IMR-90 (cell line): ENCODE measurements at regions not wholly inside any gene's neighbourhood (a gene's known extent, or its start where the extent isn't known, plus 50 kb on each side); places are given as distances from the start of the nearest gene placed in this dataset.

Source experiments
- ATAC-seq: fragments of 200-7000 bp; cut with Tn5 transposase; 2 replicates; pipeline ENCODE4 v1.9.1; 2020; ENCODE audit warnings: low read depth, mild to moderate bottlenecking, moderate library complexity
- BruUV-seq: library from RNA; stranded (reverse); fragments of 400-500 nt; replicated peaks from 2 replicates; lab custom pipeline; 2021; lab: Mats Ljungman, UMichigan
- CTCF ChIA-PET: fragments of 300-600 bp; formaldehyde crosslinking; extraction: SDS; loops from one replicate; lab custom pipeline; 2021; ENCODE audit warnings: antibody characterized with exemption; lab: Yijun Ruan, JAX
- POLR2A ChIA-PET: fragments of 300-600 bp; sonication (Branson Sonifier 250); formaldehyde crosslinking; loops from one replicate; lab custom pipeline; 2022; ENCODE audit warnings: antibody characterized with exemption; ENCODE audit not compliant: unreplicated experiment; lab: Charles Lee
- DNase-seq: peaks from one replicate; pipeline ENCODE4 v3.0.0; 2013
- H2AFZ ChIP-seq: replicated peaks from 2 replicates; pipeline ENCODE3; 2013; ENCODE audit warnings: low read length, mild to moderate bottlenecking; ENCODE audit not compliant: poor library complexity
- H2AK5ac ChIP-seq: 2 replicates; pipeline ENCODE4 v1.6.1; 2013; ENCODE audit warnings: low read depth, low read length, inconsistent platforms
- H2AK9ac ChIP-seq: replicated peaks from 2 replicates; pipeline ENCODE3; 2013; ENCODE audit warnings: mild to moderate bottlenecking, low read depth, low read length, moderate library complexity; ENCODE audit not compliant: poor library complexity
- H2BK120ac ChIP-seq: 2 replicates; pipeline ENCODE4 v1.6.1; 2013; ENCODE audit warnings: low read depth, low read length, inconsistent platforms
- H2BK15ac ChIP-seq: 3 replicates; pipeline ENCODE4 v1.6.1; 2013; ENCODE audit warnings: low read depth, low read length, inconsistent platforms
- H2BK20ac ChIP-seq: 2 replicates; pipeline ENCODE4 v1.6.1; 2013; ENCODE audit warnings: low read depth, mild to moderate bottlenecking, inconsistent platforms, low read length, moderate library complexity
- H2BK5ac ChIP-seq: 2 replicates; pipeline ENCODE4 v1.6.1; 2013; ENCODE audit warnings: mild to moderate bottlenecking, low read depth, low read length, inconsistent platforms; ENCODE audit not compliant: poor library complexity, severe bottlenecking
- H3K14ac ChIP-seq: replicated peaks from 2 replicates; pipeline ENCODE4 v1.6.1; 2013; ENCODE audit warnings: low read depth, low read length, inconsistent platforms
- H3K18ac ChIP-seq: 2 replicates; pipeline ENCODE4 v1.6.1; 2013; ENCODE audit warnings: low read depth, low read length, control low read depth
- H3K23ac ChIP-seq: 2 replicates; pipeline ENCODE4 v1.6.1; 2013; ENCODE audit warnings: low read depth, low read length, inconsistent platforms
- H3K27ac ChIP-seq: 2 replicates; pipeline ENCODE4 v1.5.1; 2013; ENCODE audit warnings: mild to moderate bottlenecking, control low read depth, low read length; ENCODE audit not compliant: insufficient read depth
- H3K27me3 ChIP-seq: 2 replicates; pipeline ENCODE4 v1.6.1; 2013; ENCODE audit warnings: low read length; ENCODE audit not compliant: control insufficient read depth, insufficient read depth
- H3K36me3 ChIP-seq: 2 replicates; pipeline ENCODE4 v1.6.1; 2013; ENCODE audit warnings: low read length, mixed read lengths; ENCODE audit not compliant: control insufficient read depth, insufficient read depth
- H3K4ac ChIP-seq: 2 replicates; pipeline ENCODE4 v1.6.1; 2013; ENCODE audit warnings: low read depth, low read length, inconsistent platforms
- H3K4me1 ChIP-seq: 2 replicates; pipeline ENCODE4 v1.6.1; 2013; ENCODE audit warnings: low read length, mixed read lengths; ENCODE audit not compliant: control insufficient read depth, insufficient read depth
- H3K4me2 ChIP-seq: 2 replicates; pipeline ENCODE4 v1.6.1; 2013; ENCODE audit warnings: low read depth, mild to moderate bottlenecking, control low read depth, low read length, moderate library complexity
- H3K4me3 ChIP-seq: 2 replicates; pipeline ENCODE4 v1.5.1; 2013; ENCODE audit warnings: low read depth, mild to moderate bottlenecking, control low read depth, low read length, moderate library complexity; ENCODE audit not compliant: insufficient read depth
- H3K56ac ChIP-seq: 2 replicates; pipeline ENCODE4 v1.6.1; 2013; ENCODE audit warnings: low read length, inconsistent platforms; ENCODE audit not compliant: insufficient read depth; ENCODE audit errors: extremely low read depth
- H3K79me1 ChIP-seq, 2 experiments: 2 replicates each; pipeline ENCODE4 v1.6.1; 2013; ENCODE audit warnings: low read length in 2 of 2, inconsistent platforms in 1 of 2, low read depth in 1 of 2
- H3K9ac ChIP-seq: 2 replicates; pipeline ENCODE4 v1.6.1; 2013; ENCODE audit warnings: low read depth, low read length, control low read depth
- H3K9me1 ChIP-seq: 2 replicates; pipeline ENCODE4 v1.6.1; 2013; ENCODE audit warnings: low read length, inconsistent platforms; ENCODE audit not compliant: insufficient read depth
- H3K9me3 ChIP-seq: 2 replicates; pipeline ENCODE4 v1.6.1; 2013; ENCODE audit warnings: low read length; ENCODE audit not compliant: control insufficient read depth, insufficient read depth
- H4K20me1 ChIP-seq: 2 replicates; pipeline ENCODE4 v1.6.1; 2013; ENCODE audit warnings: low read length, inconsistent platforms; ENCODE audit not compliant: insufficient read depth
- H4K5ac ChIP-seq: 2 replicates; pipeline ENCODE4 v1.6.1; 2013; ENCODE audit warnings: mild to moderate bottlenecking, low read depth, low read length, control low read depth
- H4K8ac ChIP-seq, 2 experiments: 2 replicates each; pipeline ENCODE4 v1.6.1; 2013; ENCODE audit warnings: low read depth in 2 of 2, low read length in 2 of 2, control low read depth in 1 of 2, inconsistent platforms in 1 of 2
- H4K91ac ChIP-seq: 2 replicates; pipeline ENCODE4 v1.6.1; 2013; ENCODE audit warnings: low read depth, low read length, inconsistent platforms; ENCODE audit not compliant: insufficient read depth
- BHLHE40 ChIP-seq: fragments of 150-350 bp; IDR thresholded peaks from 2 replicates; pipeline ENCODE4 v1.6.1; 2016; ENCODE audit warnings: mild to moderate bottlenecking, low read depth, low read length
- CEBPB ChIP-seq: IDR thresholded peaks from 2 replicates; pipeline ENCODE4 v1.6.1; 2012; ENCODE audit warnings: low read depth, low read length, improper control_type of control experiment
- FOS ChIP-seq: fragments of 150-350 bp; IDR thresholded peaks from 2 replicates; pipeline ENCODE4 v1.6.1; 2016; ENCODE audit warnings: low read depth, low read length
- MAFK ChIP-seq: IDR thresholded peaks from 2 replicates; pipeline ENCODE4 v1.6.1; 2012; ENCODE audit warnings: low read depth, low read length, improper control_type of control experiment
- MAZ ChIP-seq: IDR thresholded peaks from 2 replicates; pipeline ENCODE4 v1.6.1; 2012; ENCODE audit warnings: low read depth, mild to moderate bottlenecking, low read length, improper control_type of control experiment, moderate library complexity, borderline replicate concordance
- MXI1 ChIP-seq: IDR thresholded peaks from 2 replicates; pipeline ENCODE4 v1.6.1; 2012; ENCODE audit warnings: low read depth, mild to moderate bottlenecking, low read length, moderate library complexity, borderline replicate concordance
- NFE2L2 ChIP-seq: fragments of 150-350 bp; IDR thresholded peaks from 2 replicates; pipeline ENCODE4 v1.6.1; 2016; ENCODE audit warnings: low read depth, mild to moderate bottlenecking, low read length
- POLR2A ChIP-seq: IDR thresholded peaks from 2 replicates; pipeline ENCODE4 v1.6.1; 2012; ENCODE audit warnings: mild to moderate bottlenecking, low read depth, low read length
- RAD21 ChIP-seq: IDR thresholded peaks from 2 replicates; pipeline ENCODE4 v1.6.1; 2012; ENCODE audit warnings: low read length, improper control_type of control experiment
- RCOR1 ChIP-seq: IDR thresholded peaks from 2 replicates; pipeline ENCODE4 v1.6.1; 2012; ENCODE audit warnings: mild to moderate bottlenecking, low read length, improper control_type of control experiment; ENCODE audit not compliant: insufficient replicate concordance
- RFX5 ChIP-seq: IDR thresholded peaks from 2 replicates; pipeline ENCODE4 v1.8.0; 2012; ENCODE audit warnings: low read depth, mild to moderate bottlenecking, low read length, moderate library complexity
- WGBS, 2 experiments: methylation state at CpG; one replicate each; pipeline versions ENCODE4 v1.1.5 to v1.1.7; 2013; ENCODE audit warnings: missing lambda C conversion rate in 2 of 2; ENCODE audit not compliant: insufficient read length in 1 of 2; ENCODE audit errors: extremely low coverage in 2 of 2; 5-methylcytosine and 5-hydroxymethylcytosine counted together
- dilution Hi-C: fragments of 300-500 bp; cut with HindIII; formaldehyde crosslinking; loops from one replicate; pipeline ENCODE4 v1.14.3; 2018; ENCODE audit warnings: low sequenced_read_pairs; ENCODE audit not compliant: unreplicated experiment
- in situ Hi-C: fragments of 300-500 bp; cut with MboI; formaldehyde crosslinking; loops from 3 replicates; pipeline ENCODE4 v1.14.3; 2019; ENCODE audit warnings: low sequenced_read_pairs, inconsistent platforms, mixed read lengths
- intact Hi-C: fragments of 100-400 bp; cut with micrococcal nuclease; formaldehyde crosslinking; loops from 2 replicates; pipeline ENCODE4 v1.10.0; 2022
- TF ChIP-seq, protein P1 (sequence below): fragments of 150-350 bp; IDR thresholded peaks from 2 replicates; pipeline ENCODE4 v1.6.1; 2017; ENCODE audit warnings: mild to moderate bottlenecking, antibody characterized with exemption, low read length, low read depth
- TF ChIP-seq, protein P2 (sequence below): fragments of 150-350 bp; IDR thresholded peaks from 2 replicates; pipeline ENCODE4 v1.6.1; 2016; ENCODE audit warnings: low read depth, mild to moderate bottlenecking, low read length, moderate library complexity, borderline replicate concordance
- TF ChIP-seq, protein P3 (sequence below): conservative IDR thresholded peaks from 2 replicates; pipeline ENCODE4 v1.5.1; 2012; ENCODE audit warnings: mild to moderate bottlenecking, low read depth, low read length, improper control_type of control experiment

DNA sequence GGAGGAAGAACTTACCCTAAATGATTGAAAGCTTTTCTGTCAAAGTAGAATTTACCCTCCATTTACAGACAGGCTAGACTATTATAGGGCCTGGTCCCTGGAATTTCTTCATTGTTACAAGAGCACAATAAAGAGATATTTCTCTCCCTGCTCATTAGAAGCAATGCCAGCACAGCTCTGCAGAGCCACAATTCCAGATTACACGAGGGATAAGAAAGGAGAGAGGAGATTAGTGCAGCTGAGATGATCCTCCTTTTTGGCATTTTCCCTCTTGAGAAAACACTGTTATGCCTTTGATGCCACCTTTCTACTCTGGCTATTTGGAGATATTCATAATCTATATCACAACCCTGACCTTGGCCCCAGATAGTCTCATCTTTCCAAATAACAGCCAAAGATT, 1119.5 kb upstream of the TMPRSS15 start:
- peaks cover 2% of the 10 kb centered on the region; the same call in 1 of the 2 replicates for H3K9me3 ChIP-seq
- H3K27ac ChIP-seq: no peak overlapping the region
- no peak overlapping the region for H3K9ac ChIP-seq
- no peak overlapping the region for H2BK15ac ChIP-seq
- no peak overlapping the region for H3K4me3 ChIP-seq
- intact Hi-C loops (no loop called here), dilution Hi-C loops (no loop called here), in situ Hi-C loops (no loop called here)
- no peaks in the 10 kb centered on the region for H3K36me3 ChIP-seq
- no peak overlapping the region for H4K8ac ChIP-seq
- no peak overlapping the region for H3K56ac ChIP-seq
- H3K18ac ChIP-seq: no peak overlapping the region
- H3K4me1 ChIP-seq: no peaks in the 10 kb centered on the region
- no peak for DNase-seq
- H2AFZ ChIP-seq: no peak overlapping the region
- no peaks in the 10 kb centered on the region for H4K20me1 ChIP-seq
- H2BK120ac ChIP-seq: no peak overlapping the region
- H2AK9ac ChIP-seq: no peak overlapping the region
- no peak overlapping the region for H2BK20ac ChIP-seq
- no peak overlapping the region for H2BK5ac ChIP-seq
- BruUV-seq: no TSS peak
- no peak overlapping the region for H4K5ac ChIP-seq
- H3K27me3 ChIP-seq: no peaks in the 10 kb centered on the region
- H2AK5ac ChIP-seq: no peak overlapping the region
- H3K4me2 ChIP-seq: no peak overlapping the region
- H3K9me1 ChIP-seq: no peaks in the 10 kb centered on the region
- ChIA-PET CTCF (no interaction called here), POLR2A (no interaction called here)
- TF ChIP-seq NFE2L2 (no peak), RAD21 (no peak), MAZ (no peak), POLR2A (no peak), RFX5 (no peak), FOS (no peak), RCOR1 (no peak), MXI1 (no peak), MAFK (no peak), CEBPB (no peak), BHLHE40 (no peak)
- TF ChIP-seq, protein P1, sequence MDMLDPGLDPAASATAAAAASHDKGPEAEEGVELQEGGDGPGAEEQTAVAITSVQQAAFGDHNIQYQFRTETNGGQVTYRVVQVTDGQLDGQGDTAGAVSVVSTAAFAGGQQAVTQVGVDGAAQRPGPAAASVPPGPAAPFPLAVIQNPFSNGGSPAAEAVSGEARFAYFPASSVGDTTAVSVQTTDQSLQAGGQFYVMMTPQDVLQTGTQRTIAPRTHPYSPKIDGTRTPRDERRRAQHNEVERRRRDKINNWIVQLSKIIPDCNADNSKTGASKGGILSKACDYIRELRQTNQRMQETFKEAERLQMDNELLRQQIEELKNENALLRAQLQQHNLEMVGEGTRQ: no peak
- TF ChIP-seq, protein P2, sequence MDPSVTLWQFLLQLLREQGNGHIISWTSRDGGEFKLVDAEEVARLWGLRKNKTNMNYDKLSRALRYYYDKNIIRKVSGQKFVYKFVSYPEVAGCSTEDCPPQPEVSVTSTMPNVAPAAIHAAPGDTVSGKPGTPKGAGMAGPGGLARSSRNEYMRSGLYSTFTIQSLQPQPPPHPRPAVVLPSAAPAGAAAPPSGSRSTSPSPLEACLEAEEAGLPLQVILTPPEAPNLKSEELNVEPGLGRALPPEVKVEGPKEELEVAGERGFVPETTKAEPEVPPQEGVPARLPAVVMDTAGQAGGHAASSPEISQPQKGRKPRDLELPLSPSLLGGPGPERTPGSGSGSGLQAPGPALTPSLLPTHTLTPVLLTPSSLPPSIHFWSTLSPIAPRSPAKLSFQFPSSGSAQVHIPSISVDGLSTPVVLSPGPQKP: no peak
- TF ChIP-seq, protein P3, sequence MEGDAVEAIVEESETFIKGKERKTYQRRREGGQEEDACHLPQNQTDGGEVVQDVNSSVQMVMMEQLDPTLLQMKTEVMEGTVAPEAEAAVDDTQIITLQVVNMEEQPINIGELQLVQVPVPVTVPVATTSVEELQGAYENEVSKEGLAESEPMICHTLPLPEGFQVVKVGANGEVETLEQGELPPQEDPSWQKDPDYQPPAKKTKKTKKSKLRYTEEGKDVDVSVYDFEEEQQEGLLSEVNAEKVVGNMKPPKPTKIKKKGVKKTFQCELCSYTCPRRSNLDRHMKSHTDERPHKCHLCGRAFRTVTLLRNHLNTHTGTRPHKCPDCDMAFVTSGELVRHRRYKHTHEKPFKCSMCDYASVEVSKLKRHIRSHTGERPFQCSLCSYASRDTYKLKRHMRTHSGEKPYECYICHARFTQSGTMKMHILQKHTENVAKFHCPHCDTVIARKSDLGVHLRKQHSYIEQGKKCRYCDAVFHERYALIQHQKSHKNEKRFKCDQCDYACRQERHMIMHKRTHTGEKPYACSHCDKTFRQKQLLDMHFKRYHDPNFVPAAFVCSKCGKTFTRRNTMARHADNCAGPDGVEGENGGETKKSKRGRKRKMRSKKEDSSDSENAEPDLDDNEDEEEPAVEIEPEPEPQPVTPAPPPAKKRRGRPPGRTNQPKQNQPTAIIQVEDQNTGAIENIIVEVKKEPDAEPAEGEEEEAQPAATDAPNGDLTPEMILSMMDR: no peak
- H3K79me1 ChIP-seq: no peaks in the 10 kb centered on the region
- no CpG with 5 or more reads among the region's 1 CpG for WGBS, 2 experiments
- no peak overlapping the region for H3K14ac ChIP-seq
- no peak overlapping the region for H3K4ac ChIP-seq
- ATAC-seq: no peak
- no peak overlapping the region for H3K23ac ChIP-seq
- no peak overlapping the region for H4K91ac ChIP-seq
